ENCODE measurements at regions not wholly inside any gene's neighbourhood (a gene's known extent, or its start where the extent isn't known, plus 50 kb on each side); places are given as distances from the start of the nearest gene placed in this dataset.

GRCh38 chr2:167793725-167794124 is 453.7 kb downstream of the STK39 start:
- no peak for TF ChIP-seq CTCF (IDR thresholded peaks at IDR 0.05 in 4 of 5, conservative IDR thresholded peaks at IDR 0.05 in 1 of 5)
- no peak for TF ChIP-seq POLR2A (IDR thresholded peaks at IDR 0.05)

Measured in gastrocnemius medialis (tissue), 4 donors.